ENCODE measurements at regions not wholly inside any gene's neighbourhood (a gene's known extent, or its start where the extent isn't known, plus 50 kb on each side); places are given as distances from the start of the nearest gene placed in this dataset.
"Not testable (repeated sequence)": the region's sequence is repeated elsewhere in the genome, so short reads cannot be mapped to it uniquely, and the experiment has no call there.

DNA sequence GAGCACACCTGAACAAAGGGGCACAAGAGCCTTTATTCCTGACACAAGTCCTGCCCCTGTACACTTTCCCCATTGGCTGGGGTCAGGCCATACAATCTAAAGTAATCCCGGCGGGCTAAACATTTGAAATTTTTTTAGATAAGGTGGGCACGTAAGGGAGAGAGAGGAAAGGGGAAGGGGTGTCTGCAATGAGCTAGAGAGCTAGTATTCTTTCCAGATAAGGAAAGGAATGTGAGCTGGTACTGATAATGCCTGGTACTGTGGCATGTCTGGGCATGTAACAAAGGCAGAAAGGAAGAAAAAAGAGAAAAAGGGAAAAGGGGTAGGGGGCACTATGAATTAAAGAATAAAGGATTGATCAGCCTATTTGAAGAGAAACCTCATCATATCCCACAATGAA lies 212.0 kb upstream of the FKBP1C start:
- peak overlapping the region; percentile 49 for H2AFZ ChIP-seq (ENCODE audit: low read length)
- not testable (repeated sequence) for H2AK5ac ChIP-seq (ENCODE audit: low read depth, low read length); H3K4ac ChIP-seq (ENCODE audit: low read length); H4K8ac ChIP-seq (ENCODE audit: low read depth, low read length); H3K9ac ChIP-seq (ENCODE audit: low read depth, low read length, poor library complexity); H3K79me1 ChIP-seq (ENCODE audit: low read depth, low read length); H3K4me1 ChIP-seq (ENCODE audit: control insufficient read depth in 2 of 2, insufficient read depth in 1 of 2, low read depth in 1 of 2, low read length in 2 of 2); H3K36me3 ChIP-seq (replicated peaks in 1 of 2; ENCODE audit: control insufficient read depth in 2 of 2, insufficient read depth in 2 of 2, low read length in 2 of 2); H3K14ac ChIP-seq (ENCODE audit: low read length); H3K4me2 ChIP-seq (ENCODE audit: insufficient read depth, low read length, poor library complexity, severe bottlenecking); H2BK5ac ChIP-seq (ENCODE audit: low read length); DNase-seq (ENCODE audit: low spot score); H3K18ac ChIP-seq (ENCODE audit: low read length); H4K91ac ChIP-seq (ENCODE audit: low read depth, low read length, poor library complexity); H3K4me3 ChIP-seq (ENCODE audit: low read length in 2 of 2); H2BK12ac ChIP-seq (ENCODE audit: low read length); H2BK120ac ChIP-seq (ENCODE audit: low read depth, low read length); H2BK15ac ChIP-seq (ENCODE audit: low read length); H3K23ac ChIP-seq (ENCODE audit: low read depth, low read length, poor library complexity); H3K9me3 ChIP-seq (replicated peaks in 1 of 2; ENCODE audit: control insufficient read depth in 2 of 2, insufficient read depth in 1 of 2, low read depth in 1 of 2, low read length in 2 of 2); H3K27me3 ChIP-seq (ENCODE audit: control insufficient read depth in 3 of 3, insufficient read depth in 3 of 3, low read depth in 1 of 3, low read length in 3 of 3); H3K27ac ChIP-seq (replicated peaks; ENCODE audit: low read length)
- WGBS, 2 donors (ENCODE audit: extremely low coverage in 2 of 2, insufficient read length in 2 of 2, insufficient replicate concordance in 1 of 2): no CpG with 5 or more reads among the region's 3 CpGs

DNA sequence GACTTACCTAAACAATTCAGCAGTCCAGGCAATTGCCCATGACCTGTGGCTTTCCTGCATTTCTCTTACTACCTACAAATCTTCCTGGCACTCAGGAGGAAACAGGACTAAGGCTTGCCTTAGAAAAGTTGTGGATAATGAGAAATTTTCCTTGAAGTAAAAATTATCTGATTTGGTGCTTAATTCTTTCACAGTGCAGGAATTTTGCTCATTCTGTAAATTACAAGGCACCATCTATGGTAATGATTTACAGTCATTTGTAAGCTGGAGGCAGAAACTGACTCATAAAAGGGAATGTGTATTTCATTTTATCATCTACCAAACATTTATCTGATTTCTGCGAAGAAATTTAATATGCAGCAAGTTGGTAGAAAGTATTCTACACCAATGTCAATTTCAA lies 211.5 kb upstream of the FKBP1C start:
- Histone ChIP-seq H4K91ac (ENCODE audit: low read depth, low read length, poor library complexity) (no peak overlapping the region), H3K27me3 (ENCODE audit: control insufficient read depth in 3 of 3, insufficient read depth in 3 of 3, low read depth in 1 of 3, low read length in 3 of 3) (no peaks in the 10 kb centered on the region), H3K4ac (ENCODE audit: low read length) (no peak overlapping the region), H3K18ac (ENCODE audit: low read length) (no peak overlapping the region), H2AFZ (ENCODE audit: low read length) (peak overlapping the region; percentile 49), H3K36me3 (replicated peaks in 1 of 2; ENCODE audit: control insufficient read depth in 2 of 2, insufficient read depth in 2 of 2, low read length in 2 of 2) (no peaks in the 10 kb centered on the region), H4K8ac (ENCODE audit: low read depth, low read length) (no peak overlapping the region), H3K4me3 (ENCODE audit: low read length in 2 of 2) (no peak overlapping the region), H2BK15ac (ENCODE audit: low read length) (no peak overlapping the region), H3K27ac (replicated peaks; ENCODE audit: low read length) (no peak overlapping the region), H3K14ac (ENCODE audit: low read length) (no peak overlapping the region), H3K79me1 (ENCODE audit: low read depth, low read length) (no peaks in the 10 kb centered on the region), H2BK120ac (ENCODE audit: low read depth, low read length) (no peak overlapping the region), H2BK5ac (ENCODE audit: low read length) (no peak overlapping the region), H2BK12ac (ENCODE audit: low read length) (no peak overlapping the region), H3K9ac (ENCODE audit: low read depth, low read length, poor library complexity) (no peak overlapping the region), H2AK5ac (ENCODE audit: low read depth, low read length) (no peak overlapping the region), H3K9me3 (replicated peaks in 1 of 2; ENCODE audit: control insufficient read depth in 2 of 2, insufficient read depth in 1 of 2, low read depth in 1 of 2, low read length in 2 of 2) (no peaks in the 10 kb centered on the region), H3K4me2 (ENCODE audit: insufficient read depth, low read length, poor library complexity, severe bottlenecking) (no peak overlapping the region), H3K23ac (ENCODE audit: low read depth, low read length, poor library complexity) (no peak overlapping the region), H3K4me1 (ENCODE audit: control insufficient read depth in 2 of 2, insufficient read depth in 1 of 2, low read depth in 1 of 2, low read length in 2 of 2) (peaks cover 0 to 5% of the 10 kb centered on the region in 2 donors)
- no peak for DNase-seq (ENCODE audit: low spot score)
- WGBS, 2 donors (ENCODE audit: extremely low coverage in 2 of 2, insufficient read length in 2 of 2, insufficient replicate concordance in 1 of 2): no CpG with 5 or more reads among the region's 1 CpG

DNA sequence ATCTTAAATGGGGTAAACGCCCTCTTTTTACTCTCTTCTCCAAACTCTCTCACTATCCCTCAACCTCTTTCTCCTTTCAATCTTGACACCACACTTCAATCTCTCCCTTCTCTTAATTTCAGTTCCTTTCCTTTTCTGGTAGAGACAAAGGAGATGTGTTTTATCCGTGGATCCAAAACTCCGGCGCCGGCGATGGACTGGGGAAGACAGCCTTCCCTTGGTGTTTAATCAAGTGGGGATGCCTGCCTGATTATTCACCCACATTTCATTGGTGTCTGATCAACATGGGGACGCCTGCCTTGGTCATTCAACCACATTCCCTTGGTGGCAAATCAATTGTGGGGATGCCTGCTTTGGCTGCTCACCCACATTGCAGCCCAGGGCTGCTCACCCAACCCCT lies 205.3 kb upstream of the FKBP1C start:
- not testable (repeated sequence) for H3K9me3 ChIP-seq (replicated peaks in 1 of 2; ENCODE audit: control insufficient read depth in 2 of 2, insufficient read depth in 1 of 2, low read depth in 1 of 2, low read length in 2 of 2); H3K4me3 ChIP-seq (ENCODE audit: low read length in 2 of 2); H3K4me1 ChIP-seq (ENCODE audit: control insufficient read depth in 2 of 2, insufficient read depth in 1 of 2, low read depth in 1 of 2, low read length in 2 of 2); DNase-seq (ENCODE audit: low spot score); H2BK120ac ChIP-seq (ENCODE audit: low read depth, low read length); H3K14ac ChIP-seq (ENCODE audit: low read length); H3K27ac ChIP-seq (replicated peaks; ENCODE audit: low read length); H3K36me3 ChIP-seq (replicated peaks in 1 of 2; ENCODE audit: control insufficient read depth in 2 of 2, insufficient read depth in 2 of 2, low read length in 2 of 2); H3K9ac ChIP-seq (ENCODE audit: low read depth, low read length, poor library complexity); H3K4me2 ChIP-seq (ENCODE audit: insufficient read depth, low read length, poor library complexity, severe bottlenecking); H3K79me1 ChIP-seq (ENCODE audit: low read depth, low read length); H3K23ac ChIP-seq (ENCODE audit: low read depth, low read length, poor library complexity); H2BK12ac ChIP-seq (ENCODE audit: low read length); H2BK15ac ChIP-seq (ENCODE audit: low read length); H2AK5ac ChIP-seq (ENCODE audit: low read depth, low read length); H4K91ac ChIP-seq (ENCODE audit: low read depth, low read length, poor library complexity); H3K18ac ChIP-seq (ENCODE audit: low read length); H4K8ac ChIP-seq (ENCODE audit: low read depth, low read length); H3K4ac ChIP-seq (ENCODE audit: low read length); H2AFZ ChIP-seq (ENCODE audit: low read length); H3K27me3 ChIP-seq (ENCODE audit: control insufficient read depth in 3 of 3, insufficient read depth in 3 of 3, low read depth in 1 of 3, low read length in 3 of 3)
- H2BK5ac ChIP-seq (ENCODE audit: low read length): peak overlapping the region; percentile 39
- WGBS, 2 donors (ENCODE audit: extremely low coverage in 2 of 2, insufficient read length in 2 of 2, insufficient replicate concordance in 1 of 2): no CpG with 5 or more reads among the region's 7 CpGs

DNA sequence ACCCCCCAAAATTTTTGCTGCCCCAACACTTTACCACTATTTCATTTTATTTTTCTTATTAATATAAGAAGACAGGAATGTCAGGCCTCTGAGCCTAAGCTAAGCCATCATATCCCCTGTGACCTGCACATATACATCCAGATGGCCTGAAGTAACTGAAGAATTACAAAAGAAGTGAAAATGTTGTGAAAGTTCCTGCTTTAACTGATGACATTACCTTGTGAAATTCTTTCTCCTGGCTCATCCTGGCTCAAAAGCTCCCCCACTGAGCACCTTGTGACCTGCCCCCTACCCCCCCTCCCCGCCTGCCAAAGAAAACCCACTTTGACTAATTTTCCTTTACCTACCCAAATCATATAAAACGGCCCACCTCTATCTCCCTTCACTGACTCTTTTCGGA lies 200.3 kb upstream of the FKBP1C start:
- not testable (repeated sequence) for H2BK12ac ChIP-seq (ENCODE audit: low read length)

More for the DNA sequence above, 200.3 kb upstream of the FKBP1C start:
- H3K27me3 ChIP-seq (ENCODE audit: control insufficient read depth in 3 of 3, insufficient read depth in 3 of 3, low read depth in 1 of 3, low read length in 3 of 3); H4K8ac ChIP-seq (ENCODE audit: low read depth, low read length); H4K91ac ChIP-seq (ENCODE audit: low read depth, low read length, poor library complexity); H2BK15ac ChIP-seq (ENCODE audit: low read length); H3K4me2 ChIP-seq (ENCODE audit: insufficient read depth, low read length, poor library complexity, severe bottlenecking); H3K18ac ChIP-seq (ENCODE audit: low read length); H3K4me3 ChIP-seq (ENCODE audit: low read length in 2 of 2); H3K9ac ChIP-seq (ENCODE audit: low read depth, low read length, poor library complexity); H2BK120ac ChIP-seq (ENCODE audit: low read depth, low read length); H2AK5ac ChIP-seq (ENCODE audit: low read depth, low read length); H3K36me3 ChIP-seq (replicated peaks in 1 of 2; ENCODE audit: control insufficient read depth in 2 of 2, insufficient read depth in 2 of 2, low read length in 2 of 2); DNase-seq (ENCODE audit: low spot score); H2BK5ac ChIP-seq (ENCODE audit: low read length); H3K14ac ChIP-seq (ENCODE audit: low read length); H3K23ac ChIP-seq (ENCODE audit: low read depth, low read length, poor library complexity); H3K27ac ChIP-seq (replicated peaks; ENCODE audit: low read length); H3K4me1 ChIP-seq (ENCODE audit: control insufficient read depth in 2 of 2, insufficient read depth in 1 of 2, low read depth in 1 of 2, low read length in 2 of 2); H3K79me1 ChIP-seq (ENCODE audit: low read depth, low read length); H3K9me3 ChIP-seq (replicated peaks in 1 of 2; ENCODE audit: control insufficient read depth in 2 of 2, insufficient read depth in 1 of 2, low read depth in 1 of 2, low read length in 2 of 2); H2AFZ ChIP-seq (ENCODE audit: low read length); H3K4ac ChIP-seq (ENCODE audit: low read length): not testable (repeated sequence)
- no CpG with 5 or more reads among the region's 3 CpGs for WGBS, 2 donors (ENCODE audit: extremely low coverage in 2 of 2, insufficient read length in 2 of 2, insufficient replicate concordance in 1 of 2)

Measured in neuronal stem cell (in vitro differentiated cells).